AG08396 (cell line): ENCODE measurements at regions not wholly inside any gene's neighbourhood (a gene's known extent, or its start where the extent isn't known, plus 50 kb on each side); places are given as distances from the start of the nearest gene placed in this dataset.

Source experiments
- DNase-seq: peaks from one replicate; pipeline ENCODE4 v3.0.0; 2012; ENCODE audit warnings: low spot score, mixed read lengths

DNA sequence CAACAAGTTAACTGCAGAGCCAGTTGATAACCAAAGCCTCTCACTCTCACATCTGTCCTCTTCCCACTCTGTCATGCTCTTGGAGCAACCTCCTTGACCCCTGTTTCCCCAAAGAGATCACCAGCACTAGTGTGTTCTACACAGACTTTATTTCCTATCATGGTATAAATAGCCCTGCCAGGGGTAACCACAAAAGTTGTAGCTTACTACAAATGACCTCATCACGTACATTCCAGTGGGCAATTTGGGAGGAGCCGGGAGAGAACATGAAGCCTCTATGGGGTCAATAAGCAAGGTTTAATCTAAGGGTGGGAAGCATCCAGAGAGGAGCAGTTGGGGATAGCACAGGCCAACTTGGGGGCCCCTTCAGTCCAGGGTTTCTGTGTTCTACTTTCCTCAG, 186.5 kb downstream of the KCNA5 start:
- DNase-seq, result peak; percentile 50

- no peak for DNase-seq
These were observed 187.2 kb downstream of the KCNA5 start for GRCh38 chr12:5230861-5231260.

GRCh38 chr12:5232291-5232690, 188.6 kb downstream of the KCNA5 start:
- DNase-seq, result no peak

- DNase-seq, result no peak
These were observed 189.3 kb downstream of the KCNA5 start for GRCh38 chr12:5232826-5233500.

- DNase-seq, result no peak
These were observed 192.5 kb downstream of the KCNA5 start for GRCh38 chr12:5236022-5236640.

DNA sequence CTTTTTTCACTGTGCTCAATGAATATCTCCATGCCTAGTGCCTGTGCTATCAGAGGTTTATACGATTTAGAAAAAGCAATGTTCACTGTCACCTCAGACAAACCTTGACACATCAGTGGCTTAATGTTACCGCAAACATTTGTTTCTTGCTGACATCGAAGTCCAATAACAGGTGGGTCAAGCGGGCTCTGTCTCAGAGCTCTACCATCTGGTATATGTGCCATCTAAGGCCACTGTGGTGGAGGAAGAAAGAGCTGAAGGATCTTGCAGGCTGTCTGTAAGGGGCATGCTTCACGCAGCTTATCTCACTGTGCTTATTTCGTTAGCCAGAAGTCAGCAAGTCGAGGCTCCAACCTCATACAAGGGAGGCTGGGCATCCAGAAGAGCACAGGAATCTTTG, 189.5 kb upstream of the NTF3 start:
- DNase-seq, result no peak

DNA sequence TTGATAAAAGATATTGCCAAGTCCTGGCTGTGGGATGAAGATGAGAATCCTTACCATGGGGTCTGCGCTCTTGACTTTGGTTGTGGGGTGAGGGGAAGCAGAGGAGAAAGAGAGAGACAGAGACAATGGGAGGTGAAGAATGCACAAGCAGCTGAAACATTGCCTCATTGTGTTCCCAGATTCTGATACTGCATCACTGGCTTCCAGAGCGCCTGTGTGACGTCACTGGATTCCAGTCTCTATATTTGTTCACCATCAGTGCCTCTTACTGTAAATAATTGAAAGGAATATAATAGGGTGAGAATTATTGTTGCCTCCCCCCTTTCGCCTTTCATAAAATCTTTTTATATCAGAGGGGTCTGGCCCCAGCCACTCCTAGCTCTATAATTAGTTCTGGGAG, 188.9 kb upstream of the NTF3 start:
- DNase-seq, result no peak

DNA sequence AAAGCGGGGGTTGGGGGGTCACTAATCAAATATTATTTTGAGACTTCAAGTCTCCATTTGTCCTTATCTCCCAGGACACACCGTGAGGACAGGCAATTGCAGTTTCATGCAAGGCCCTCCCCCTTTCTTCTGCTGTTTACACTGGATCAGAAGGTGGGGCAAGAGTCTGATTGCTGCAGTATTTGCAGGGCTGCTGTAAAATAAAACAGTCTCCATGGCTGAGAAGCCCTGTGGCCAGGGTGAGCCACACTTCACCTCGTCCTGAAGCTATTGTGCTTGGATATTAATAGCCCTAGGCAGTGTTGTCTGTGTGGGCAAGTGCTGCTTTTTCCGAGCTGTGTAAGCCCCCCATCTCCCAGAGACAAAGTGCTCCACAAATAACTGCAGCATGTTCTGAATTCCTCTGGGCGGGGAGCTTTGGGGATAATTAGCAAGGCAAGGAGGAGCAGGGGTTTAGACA, 187.4 kb upstream of the NTF3 start:
- DNase-seq, result no peak

GRCh38 chr12:5246196-5246595, 185.7 kb upstream of the NTF3 start:
- DNase-seq, result no peak

DNA sequence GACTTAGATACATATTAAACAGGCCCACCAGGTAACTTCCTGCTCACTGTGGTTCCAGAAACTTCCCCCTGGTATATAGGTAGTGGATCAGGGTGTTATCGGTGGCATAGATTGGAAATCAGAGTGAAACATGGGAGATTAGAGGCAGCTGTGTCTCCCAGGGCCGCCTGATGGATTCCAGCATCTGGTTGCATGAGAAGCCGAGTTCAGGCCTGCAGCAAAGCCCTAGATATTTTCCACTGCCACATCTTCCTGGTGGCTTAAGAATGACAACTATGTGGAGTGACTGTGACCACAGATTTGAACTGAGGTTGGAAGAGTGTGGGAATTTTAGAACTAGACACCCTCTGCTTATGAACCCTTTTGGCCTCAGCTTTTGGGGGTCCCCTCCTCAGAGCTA, 184.8 kb upstream of the NTF3 start:
- peak; percentile 40 for DNase-seq

DNA sequence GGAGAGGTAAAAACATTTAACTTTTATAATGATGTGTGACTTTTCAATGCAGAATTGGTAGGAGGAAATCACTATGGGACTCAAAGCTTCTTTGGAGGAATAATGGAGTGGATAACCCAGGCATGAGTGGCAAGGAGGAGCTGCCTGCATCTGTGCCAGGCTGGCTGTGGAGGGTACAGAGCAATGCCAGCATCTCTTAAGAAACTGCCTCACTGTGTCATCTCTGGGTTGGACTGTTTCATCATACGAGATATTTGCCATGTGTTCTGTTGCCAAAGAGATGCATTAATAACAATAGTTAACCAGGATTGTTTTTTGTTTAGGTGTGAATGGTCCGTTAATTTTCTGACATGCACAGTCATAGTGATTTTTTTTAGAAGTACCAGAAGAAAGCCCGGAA, 183.7 kb upstream of the NTF3 start:
- DNase-seq, result no peak

- no peak for DNase-seq
These were observed 182.8 kb upstream of the NTF3 start for GRCh38 chr12:5248999-5249526.

DNA sequence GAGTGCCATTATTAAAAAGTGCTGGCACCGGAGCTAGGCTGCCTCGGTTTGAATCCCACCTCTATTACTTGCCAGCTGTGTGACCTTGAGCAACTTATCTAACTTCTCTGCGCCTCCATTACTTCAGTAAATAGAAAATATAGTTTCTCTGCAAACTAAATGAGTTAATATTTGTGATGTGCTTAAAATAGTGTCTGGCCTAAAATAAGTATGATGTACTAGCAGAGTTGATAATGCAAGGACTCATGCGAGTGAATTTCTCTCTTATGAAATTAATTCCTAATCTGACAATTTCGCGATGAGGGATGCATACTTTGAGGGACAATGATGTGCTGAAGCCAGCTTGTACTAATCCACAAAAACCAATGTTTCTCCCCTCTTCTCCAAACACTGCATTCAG, 180.8 kb upstream of the NTF3 start:
- no peak for DNase-seq

- DNase-seq, result no peak
These were observed 180.1 kb upstream of the NTF3 start for GRCh38 chr12:5251786-5252185.

- no peak for DNase-seq
These were observed 177.2 kb upstream of the NTF3 start for GRCh38 chr12:5254703-5255102.

DNA sequence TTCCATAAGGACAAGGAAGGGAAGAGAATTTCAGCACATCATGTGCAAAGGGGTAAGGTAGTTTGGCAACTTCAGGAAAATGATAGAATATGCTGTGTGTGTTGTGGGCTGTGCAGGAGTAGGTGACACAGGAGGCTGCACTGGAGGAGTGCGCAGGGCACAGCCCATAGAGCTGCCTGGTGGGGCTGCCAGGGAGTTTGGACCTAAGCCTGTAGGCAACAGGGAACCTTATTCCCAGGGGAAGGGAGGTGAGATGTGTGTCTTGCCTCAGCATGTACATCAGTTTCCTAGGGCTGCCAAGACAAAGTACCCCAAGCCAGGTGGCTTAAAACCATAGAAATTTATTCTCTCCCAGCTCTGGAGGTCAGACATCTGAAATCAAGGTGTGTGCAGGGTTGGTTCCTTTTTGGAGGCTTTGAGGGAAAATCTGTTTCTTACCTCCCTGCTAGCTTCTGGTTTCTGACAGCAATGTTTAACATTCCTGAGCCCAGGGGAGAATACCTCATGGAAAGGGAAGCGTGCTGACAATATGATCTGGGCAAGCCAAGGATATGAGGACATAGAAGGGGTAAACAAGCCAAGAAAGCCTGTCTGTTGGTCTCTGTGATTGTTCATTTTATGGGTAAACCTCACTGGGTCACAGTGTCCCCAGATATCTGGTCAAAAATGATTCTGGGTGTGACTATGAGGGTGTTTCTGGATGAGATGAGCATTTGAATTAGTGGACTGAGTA, 174.0 kb upstream of the NTF3 start:
- no peak for DNase-seq

DNA sequence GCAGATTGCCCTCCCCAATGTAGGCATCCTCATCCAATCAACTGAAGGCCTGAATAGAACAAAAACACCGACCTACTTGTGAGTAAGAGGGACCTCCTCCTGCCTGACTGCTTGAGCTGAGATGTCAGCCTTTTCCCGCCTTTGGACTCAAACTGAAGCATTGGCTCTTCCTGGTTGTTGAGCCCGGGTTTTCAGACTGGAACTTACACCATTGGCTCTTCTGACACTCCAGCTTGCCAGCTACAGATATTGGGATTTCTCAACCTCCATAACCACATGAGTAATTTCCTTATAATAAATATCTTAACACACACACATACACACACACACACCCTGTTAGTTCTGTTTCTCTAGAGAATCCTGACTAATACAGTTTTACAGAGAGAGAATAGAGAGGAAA, 173.4 kb upstream of the NTF3 start:
- peak; percentile 25 for DNase-seq

DNA sequence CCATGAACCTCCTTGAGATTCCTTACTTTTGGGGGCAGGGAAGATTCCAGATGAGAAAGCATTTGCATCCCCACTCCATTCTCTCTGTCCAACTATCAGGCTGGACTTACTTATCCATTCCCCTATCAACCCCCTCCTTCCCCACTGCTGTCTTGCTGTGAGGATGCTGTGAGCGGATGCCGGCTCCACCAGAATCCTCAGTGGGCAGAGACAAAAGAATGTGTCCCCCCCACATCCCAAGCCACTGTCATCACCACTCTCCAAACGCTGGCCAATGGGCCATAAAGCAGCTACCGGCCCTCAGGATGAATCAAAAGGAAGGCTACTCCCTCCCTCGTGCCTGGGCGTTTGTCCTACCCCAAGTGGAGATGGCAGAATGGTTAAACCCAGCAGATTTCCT, 173.0 kb upstream of the NTF3 start:
- no peak for DNase-seq

DNA sequence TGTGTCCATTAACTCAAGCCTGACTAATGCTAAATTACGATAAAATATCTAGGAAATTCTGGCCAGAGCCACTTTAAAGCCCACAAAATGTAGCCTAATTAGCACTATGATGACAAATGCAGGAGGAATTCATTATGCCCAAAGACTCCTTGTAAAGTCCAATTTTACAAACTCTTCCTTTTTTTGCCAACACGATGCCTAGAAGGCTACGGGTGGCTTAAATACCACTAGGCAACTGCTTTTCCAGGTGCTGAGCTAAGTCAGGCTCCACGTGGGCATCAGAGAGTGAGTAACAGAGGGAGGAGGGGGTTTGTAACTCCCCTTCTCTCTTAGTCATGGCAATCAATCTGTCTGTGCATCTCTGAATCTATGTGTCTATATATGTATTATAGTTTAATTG, 172.4 kb upstream of the NTF3 start:
- DNase-seq, result no peak

DNA sequence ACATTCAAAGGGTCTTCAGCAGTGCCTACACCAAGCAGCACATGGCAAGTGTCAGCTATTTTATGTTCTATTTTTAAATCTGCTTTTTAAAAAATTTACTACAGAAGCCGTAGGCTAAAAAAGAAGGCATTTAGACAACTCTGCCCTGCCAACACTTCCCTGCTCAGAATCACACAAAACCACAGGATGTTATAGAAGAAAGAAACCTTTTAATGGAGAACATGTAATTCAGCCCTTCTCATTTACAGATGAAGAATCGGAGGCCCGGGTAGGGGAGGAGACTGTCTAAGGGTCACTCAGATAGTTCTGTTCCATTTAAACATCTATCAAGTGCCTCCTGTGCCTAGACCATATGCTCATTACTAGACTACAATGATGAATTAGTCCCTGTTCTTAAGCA, 171.8 kb upstream of the NTF3 start:
- no peak for DNase-seq

GRCh38 chr12:5260591-5261086, 171.3 kb upstream of the NTF3 start:
- no peak for DNase-seq

DNA sequence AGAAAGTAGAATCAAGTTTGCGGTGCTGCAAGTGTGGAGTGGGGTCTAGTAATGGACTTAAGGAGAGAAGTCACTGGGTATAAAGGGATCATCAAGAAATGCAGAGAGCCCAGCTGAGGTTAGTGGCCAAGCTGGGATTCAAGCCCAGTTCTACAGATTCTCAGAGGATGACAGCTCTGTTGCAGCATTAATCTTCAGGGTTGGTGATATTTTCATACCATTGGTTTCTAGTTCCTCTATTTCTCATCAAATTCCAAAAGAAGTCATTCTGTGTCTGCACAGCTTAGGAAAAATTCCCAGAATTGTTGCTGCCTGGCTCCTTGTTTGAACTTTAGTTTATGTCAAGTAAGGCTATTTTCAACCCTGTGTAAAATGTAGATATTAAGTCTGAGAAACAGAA, 169.5 kb upstream of the NTF3 start:
- peak; percentile 55 for DNase-seq

DNA sequence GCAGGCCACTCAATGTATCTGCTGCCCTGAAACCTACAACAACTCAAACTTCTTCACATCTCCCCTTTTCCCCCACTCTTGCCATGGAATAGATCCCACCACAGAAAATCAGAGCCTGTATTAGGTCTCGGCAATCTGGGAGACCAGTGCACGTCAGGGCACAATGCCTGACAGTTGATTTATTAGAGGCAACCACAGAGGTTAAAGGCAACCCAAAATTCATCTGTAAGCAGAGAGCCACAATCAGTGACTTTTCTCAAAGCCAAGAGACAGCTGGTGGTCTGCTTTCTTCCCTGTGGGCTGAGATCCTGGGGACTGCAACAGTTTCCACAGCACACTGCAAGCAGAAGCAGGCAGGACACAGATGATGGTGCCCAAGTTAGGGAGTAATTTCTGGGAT, 169.0 kb upstream of the NTF3 start:
- no peak for DNase-seq
